ENCODE measurements at regions not wholly inside any gene's neighbourhood (a gene's known extent, or its start where the extent isn't known, plus 50 kb on each side); places are given as distances from the start of the nearest gene placed in this dataset.

GRCh38 chr12:53887881-53888280 is 50.8 kb upstream of the HOXC13 start (continued):
- TF ChIP-seq, protein P1, sequence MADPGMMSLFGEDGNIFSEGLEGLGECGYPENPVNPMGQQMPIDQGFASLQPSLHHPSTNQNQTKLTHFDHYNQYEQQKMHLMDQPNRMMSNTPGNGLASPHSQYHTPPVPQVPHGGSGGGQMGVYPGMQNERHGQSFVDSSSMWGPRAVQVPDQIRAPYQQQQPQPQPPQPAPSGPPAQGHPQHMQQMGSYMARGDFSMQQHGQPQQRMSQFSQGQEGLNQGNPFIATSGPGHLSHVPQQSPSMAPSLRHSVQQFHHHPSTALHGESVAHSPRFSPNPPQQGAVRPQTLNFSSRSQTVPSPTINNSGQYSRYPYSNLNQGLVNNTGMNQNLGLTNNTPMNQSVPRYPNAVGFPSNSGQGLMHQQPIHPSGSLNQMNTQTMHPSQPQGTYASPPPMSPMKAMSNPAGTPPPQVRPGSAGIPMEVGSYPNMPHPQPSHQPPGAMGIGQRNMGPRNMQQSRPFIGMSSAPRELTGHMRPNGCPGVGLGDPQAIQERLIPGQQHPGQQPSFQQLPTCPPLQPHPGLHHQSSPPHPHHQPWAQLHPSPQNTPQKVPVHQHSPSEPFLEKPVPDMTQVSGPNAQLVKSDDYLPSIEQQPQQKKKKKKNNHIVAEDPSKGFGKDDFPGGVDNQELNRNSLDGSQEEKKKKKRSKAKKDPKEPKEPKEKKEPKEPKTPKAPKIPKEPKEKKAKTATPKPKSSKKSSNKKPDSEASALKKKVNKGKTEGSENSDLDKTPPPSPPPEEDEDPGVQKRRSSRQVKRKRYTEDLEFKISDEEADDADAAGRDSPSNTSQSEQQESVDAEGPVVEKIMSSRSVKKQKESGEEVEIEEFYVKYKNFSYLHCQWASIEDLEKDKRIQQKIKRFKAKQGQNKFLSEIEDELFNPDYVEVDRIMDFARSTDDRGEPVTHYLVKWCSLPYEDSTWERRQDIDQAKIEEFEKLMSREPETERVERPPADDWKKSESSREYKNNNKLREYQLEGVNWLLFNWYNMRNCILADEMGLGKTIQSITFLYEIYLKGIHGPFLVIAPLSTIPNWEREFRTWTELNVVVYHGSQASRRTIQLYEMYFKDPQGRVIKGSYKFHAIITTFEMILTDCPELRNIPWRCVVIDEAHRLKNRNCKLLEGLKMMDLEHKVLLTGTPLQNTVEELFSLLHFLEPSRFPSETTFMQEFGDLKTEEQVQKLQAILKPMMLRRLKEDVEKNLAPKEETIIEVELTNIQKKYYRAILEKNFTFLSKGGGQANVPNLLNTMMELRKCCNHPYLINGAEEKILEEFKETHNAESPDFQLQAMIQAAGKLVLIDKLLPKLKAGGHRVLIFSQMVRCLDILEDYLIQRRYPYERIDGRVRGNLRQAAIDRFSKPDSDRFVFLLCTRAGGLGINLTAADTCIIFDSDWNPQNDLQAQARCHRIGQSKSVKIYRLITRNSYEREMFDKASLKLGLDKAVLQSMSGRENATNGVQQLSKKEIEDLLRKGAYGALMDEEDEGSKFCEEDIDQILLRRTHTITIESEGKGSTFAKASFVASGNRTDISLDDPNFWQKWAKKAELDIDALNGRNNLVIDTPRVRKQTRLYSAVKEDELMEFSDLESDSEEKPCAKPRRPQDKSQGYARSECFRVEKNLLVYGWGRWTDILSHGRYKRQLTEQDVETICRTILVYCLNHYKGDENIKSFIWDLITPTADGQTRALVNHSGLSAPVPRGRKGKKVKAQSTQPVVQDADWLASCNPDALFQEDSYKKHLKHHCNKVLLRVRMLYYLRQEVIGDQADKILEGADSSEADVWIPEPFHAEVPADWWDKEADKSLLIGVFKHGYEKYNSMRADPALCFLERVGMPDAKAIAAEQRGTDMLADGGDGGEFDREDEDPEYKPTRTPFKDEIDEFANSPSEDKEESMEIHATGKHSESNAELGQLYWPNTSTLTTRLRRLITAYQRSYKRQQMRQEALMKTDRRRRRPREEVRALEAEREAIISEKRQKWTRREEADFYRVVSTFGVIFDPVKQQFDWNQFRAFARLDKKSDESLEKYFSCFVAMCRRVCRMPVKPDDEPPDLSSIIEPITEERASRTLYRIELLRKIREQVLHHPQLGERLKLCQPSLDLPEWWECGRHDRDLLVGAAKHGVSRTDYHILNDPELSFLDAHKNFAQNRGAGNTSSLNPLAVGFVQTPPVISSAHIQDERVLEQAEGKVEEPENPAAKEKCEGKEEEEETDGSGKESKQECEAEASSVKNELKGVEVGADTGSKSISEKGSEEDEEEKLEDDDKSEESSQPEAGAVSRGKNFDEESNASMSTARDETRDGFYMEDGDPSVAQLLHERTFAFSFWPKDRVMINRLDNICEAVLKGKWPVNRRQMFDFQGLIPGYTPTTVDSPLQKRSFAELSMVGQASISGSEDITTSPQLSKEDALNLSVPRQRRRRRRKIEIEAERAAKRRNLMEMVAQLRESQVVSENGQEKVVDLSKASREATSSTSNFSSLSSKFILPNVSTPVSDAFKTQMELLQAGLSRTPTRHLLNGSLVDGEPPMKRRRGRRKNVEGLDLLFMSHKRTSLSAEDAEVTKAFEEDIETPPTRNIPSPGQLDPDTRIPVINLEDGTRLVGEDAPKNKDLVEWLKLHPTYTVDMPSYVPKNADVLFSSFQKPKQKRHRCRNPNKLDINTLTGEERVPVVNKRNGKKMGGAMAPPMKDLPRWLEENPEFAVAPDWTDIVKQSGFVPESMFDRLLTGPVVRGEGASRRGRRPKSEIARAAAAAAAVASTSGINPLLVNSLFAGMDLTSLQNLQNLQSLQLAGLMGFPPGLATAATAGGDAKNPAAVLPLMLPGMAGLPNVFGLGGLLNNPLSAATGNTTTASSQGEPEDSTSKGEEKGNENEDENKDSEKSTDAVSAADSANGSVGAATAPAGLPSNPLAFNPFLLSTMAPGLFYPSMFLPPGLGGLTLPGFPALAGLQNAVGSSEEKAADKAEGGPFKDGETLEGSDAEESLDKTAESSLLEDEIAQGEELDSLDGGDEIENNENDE (IDR thresholded peaks at IDR 0.05; ENCODE audit: insufficient replicate concordance, low read length), result no peak
- TF ChIP-seq EGR1 (IDR thresholded peaks at IDR 0.05; ENCODE audit: borderline replicate concordance, low read depth, low read length) (no peak), KDM1A (IDR thresholded peaks at IDR 0.05; ENCODE audit: borderline replicate concordance, low read length) (no peak), ZNF274 (IDR thresholded peaks at IDR 0.05; ENCODE audit: borderline replicate concordance, extremely low read depth, low read length) (no peak), SRF (IDR thresholded peaks at IDR 0.05; ENCODE audit: low read depth, low read length) (no peak), SIX5 (IDR thresholded peaks at IDR 0.05; ENCODE audit: low read depth, low read length) (no peak), EP300 (IDR thresholded peaks at IDR 0.05; ENCODE audit: borderline replicate concordance in 1 of 2, low read depth in 2 of 2, low read length in 2 of 2) (no peak), CBX8 (IDR thresholded peaks at IDR 0.05; ENCODE audit: borderline replicate concordance, low read depth, low read length) (no peak), RNF2 (IDR thresholded peaks at IDR 0.05; ENCODE audit: borderline replicate concordance, low read depth, low read length, missing control alignments, poor library complexity, severe bottlenecking) (no peak)
- TF ChIP-seq, protein P2, sequence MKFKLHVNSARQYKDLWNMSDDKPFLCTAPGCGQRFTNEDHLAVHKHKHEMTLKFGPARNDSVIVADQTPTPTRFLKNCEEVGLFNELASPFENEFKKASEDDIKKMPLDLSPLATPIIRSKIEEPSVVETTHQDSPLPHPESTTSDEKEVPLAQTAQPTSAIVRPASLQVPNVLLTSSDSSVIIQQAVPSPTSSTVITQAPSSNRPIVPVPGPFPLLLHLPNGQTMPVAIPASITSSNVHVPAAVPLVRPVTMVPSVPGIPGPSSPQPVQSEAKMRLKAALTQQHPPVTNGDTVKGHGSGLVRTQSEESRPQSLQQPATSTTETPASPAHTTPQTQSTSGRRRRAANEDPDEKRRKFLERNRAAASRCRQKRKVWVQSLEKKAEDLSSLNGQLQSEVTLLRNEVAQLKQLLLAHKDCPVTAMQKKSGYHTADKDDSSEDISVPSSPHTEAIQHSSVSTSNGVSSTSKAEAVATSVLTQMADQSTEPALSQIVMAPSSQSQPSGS (IDR thresholded peaks at IDR 0.05; ENCODE audit: low read length), result no peak

Data from H1 (cell line).